HCEC 1CT (cell line): ENCODE measurements at regions not wholly inside any gene's neighbourhood (a gene's known extent, or its start where the extent isn't known, plus 50 kb on each side); places are given as distances from the start of the nearest gene placed in this dataset.

Experiments used
- DNase-seq: peaks from one replicate; pipeline ENCODE4 v3.0.0-alpha.2; 2017

- DNase-seq = no peak
These were observed 92.7 kb upstream of the SNTG2 start for GRCh38 chr2:857937-858336.

GRCh38 chr2:857081-857480 is 93.6 kb upstream of the SNTG2 start:
- DNase-seq = no peak

- no peak for DNase-seq
These were observed 94.2 kb upstream of the SNTG2 start for GRCh38 chr2:856456-856855.

GRCh38 chr2:856041-856440 is 94.6 kb upstream of the SNTG2 start:
- no peak for DNase-seq

GRCh38 chr2:855177-855576 is 95.5 kb upstream of the SNTG2 start:
- DNase-seq = no peak

- DNase-seq = no peak
These were observed 96.2 kb upstream of the SNTG2 start for GRCh38 chr2:854460-854859.

- DNase-seq = no peak
These were observed 97.3 kb upstream of the SNTG2 start for GRCh38 chr2:853203-853870.

GRCh38 chr2:852168-852567 is 98.5 kb upstream of the SNTG2 start:
- no peak for DNase-seq

GRCh38 chr2:851680-852079 is 99.0 kb upstream of the SNTG2 start:
- DNase-seq = no peak

- DNase-seq = no peak
These were observed 99.6 kb upstream of the SNTG2 start for GRCh38 chr2:851078-851477.

- no peak for DNase-seq
These were observed 100.2 kb upstream of the SNTG2 start for GRCh38 chr2:850429-850828.

GRCh38 chr2:848099-848498 is 102.5 kb upstream of the SNTG2 start:
- DNase-seq = no peak

GRCh38 chr2:847669-848068 is 103.0 kb upstream of the SNTG2 start:
- DNase-seq = no peak

GRCh38 chr2:844715-845114 is 105.9 kb upstream of the SNTG2 start:
- no peak for DNase-seq

GRCh38 chr2:842151-842803 is 108.4 kb upstream of the SNTG2 start:
- DNase-seq = no peak

- no peak for DNase-seq
These were observed 109.6 kb upstream of the SNTG2 start for GRCh38 chr2:841036-841435.

GRCh38 chr2:834233-834632 is 116.4 kb upstream of the SNTG2 start:
- DNase-seq = no peak

- DNase-seq = no peak
These were observed 117.5 kb upstream of the SNTG2 start for GRCh38 chr2:833180-833579.

- no peak for DNase-seq
These were observed 118.0 kb upstream of the SNTG2 start for GRCh38 chr2:832635-833034.

- DNase-seq = no peak
These were observed 119.0 kb upstream of the SNTG2 start for GRCh38 chr2:831622-832021.

- no peak for DNase-seq
These were observed 119.5 kb upstream of the SNTG2 start for GRCh38 chr2:831225-831536.

GRCh38 chr2:830419-831224 is 120.0 kb upstream of the SNTG2 start:
- DNase-seq = no peak

GRCh38 chr2:829047-829446 is 121.6 kb upstream of the SNTG2 start:
- DNase-seq = no peak

- DNase-seq = no peak
These were observed 125.7 kb upstream of the SNTG2 start for GRCh38 chr2:824954-825353.
